HEK293 (cell line): ENCODE measurements at regions not wholly inside any gene's neighbourhood (a gene's known extent, or its start where the extent isn't known, plus 50 kb on each side); places are given as distances from the start of the nearest gene placed in this dataset.

Experiments used
- KLF1 ChIP-seq: fragments of 450-650 bp; formaldehyde crosslinking; IDR thresholded peaks from 2 replicates; pipeline ENCODE4 v1.5.1; 2016; ENCODE audit warnings: missing biosample characterization, missing genetic modification characterization
- MYNN ChIP-seq: fragments of 450-650 bp; formaldehyde crosslinking; IDR thresholded peaks from 2 replicates; pipeline ENCODE4 v1.5.1; 2016; ENCODE audit warnings: missing biosample characterization, missing genetic modification characterization, borderline replicate concordance
- OVOL3 ChIP-seq: fragments of 450-650 bp; formaldehyde crosslinking; IDR thresholded peaks from 2 replicates; pipeline ENCODE4 v1.5.1; 2016; ENCODE audit warnings: missing biosample characterization, missing genetic modification characterization
- SCRT1 ChIP-seq: fragments of 450-650 bp; formaldehyde crosslinking; IDR thresholded peaks from 2 replicates; pipeline ENCODE4 v1.5.1; 2016; ENCODE audit warnings: missing biosample characterization, missing genetic modification characterization, borderline replicate concordance
- SCRT2 ChIP-seq: fragments of 450-650 bp; formaldehyde crosslinking; IDR thresholded peaks from 2 replicates; pipeline ENCODE4 v1.5.1; 2016; ENCODE audit warnings: missing biosample characterization, missing genetic modification characterization
- TRIM28 ChIP-seq: IDR thresholded peaks from 2 replicates; pipeline ENCODE4 v1.6.1; 2011; ENCODE audit warnings: low read length, control low read depth, borderline replicate concordance
- TSHZ1 ChIP-seq: fragments of 450-650 bp; formaldehyde crosslinking; IDR thresholded peaks from 2 replicates; pipeline ENCODE4 v1.5.1; 2016; ENCODE audit warnings: missing biosample characterization, missing genetic modification characterization, borderline replicate concordance
- ZBTB49 ChIP-seq: fragments of 450-650 bp; formaldehyde crosslinking; IDR thresholded peaks from 2 replicates; pipeline ENCODE4 v1.5.1; 2016; ENCODE audit warnings: missing biosample characterization, missing genetic modification characterization, low read depth
- ZFHX2 ChIP-seq: fragments of 450-650 bp; formaldehyde crosslinking; conservative IDR thresholded peaks from 2 replicates; pipeline ENCODE4 v1.5.1; 2016; ENCODE audit warnings: missing biosample characterization, missing genetic modification characterization
- ZFP69B ChIP-seq: fragments of 450-650 bp; formaldehyde crosslinking; IDR thresholded peaks from 2 replicates; pipeline ENCODE4 v1.5.1; 2016; ENCODE audit warnings: missing biosample characterization, missing genetic modification characterization
- ZNF146 ChIP-seq: fragments of 450-650 bp; formaldehyde crosslinking; IDR thresholded peaks from 2 replicates; pipeline ENCODE4 v1.5.1; 2016; ENCODE audit warnings: missing biosample characterization, missing genetic modification characterization
- ZNF16 ChIP-seq: fragments of 450-650 bp; formaldehyde crosslinking; IDR thresholded peaks from 2 replicates; pipeline ENCODE4 v1.5.1; 2016; ENCODE audit warnings: low read depth, missing biosample characterization, missing genetic modification characterization
- ZNF223 ChIP-seq: fragments of 450-650 bp; formaldehyde crosslinking; IDR thresholded peaks from 2 replicates; pipeline ENCODE4 v1.5.1; 2016; ENCODE audit warnings: missing biosample characterization, missing genetic modification characterization
- ZNF239 ChIP-seq: fragments of 450-650 bp; formaldehyde crosslinking; IDR thresholded peaks from 2 replicates; pipeline ENCODE4 v1.5.1; 2016; ENCODE audit warnings: missing biosample characterization, missing genetic modification characterization
- ZNF248 ChIP-seq: fragments of 450-650 bp; formaldehyde crosslinking; IDR thresholded peaks from 2 replicates; pipeline ENCODE4 v1.5.1; 2017; ENCODE audit warnings: missing biosample characterization, missing genetic modification characterization
- ZNF423 ChIP-seq: fragments of 450-650 bp; formaldehyde crosslinking; IDR thresholded peaks from 2 replicates; pipeline ENCODE4 v1.5.1; 2016; ENCODE audit warnings: missing biosample characterization, missing genetic modification characterization
- ZNF426 ChIP-seq: fragments of 450-650 bp; formaldehyde crosslinking; IDR thresholded peaks from 2 replicates; pipeline ENCODE4 v1.5.1; 2017; ENCODE audit warnings: missing biosample characterization, missing genetic modification characterization, mild to moderate bottlenecking, inconsistent platforms, moderate library complexity
- ZNF473 ChIP-seq: fragments of 450-650 bp; formaldehyde crosslinking; IDR thresholded peaks from 2 replicates; pipeline ENCODE4 v1.5.1; 2017; ENCODE audit warnings: missing biosample characterization, missing genetic modification characterization
- ZNF518A ChIP-seq: fragments of 450-650 bp; formaldehyde crosslinking; conservative IDR thresholded peaks from 2 replicates; pipeline ENCODE4 v1.5.1; 2016; ENCODE audit warnings: low read depth, missing biosample characterization, missing genetic modification characterization
- ZNF580 ChIP-seq: fragments of 450-650 bp; formaldehyde crosslinking; IDR thresholded peaks from 2 replicates; pipeline ENCODE4 v1.5.1; 2016; ENCODE audit warnings: missing biosample characterization, missing genetic modification characterization
- ZNF776 ChIP-seq: fragments of 450-650 bp; formaldehyde crosslinking; IDR thresholded peaks from 2 replicates; pipeline ENCODE4 v1.5.0; 2017; ENCODE audit warnings: missing biosample characterization, missing genetic modification characterization, borderline replicate concordance
- ZNF785 ChIP-seq: fragments of 450-650 bp; formaldehyde crosslinking; IDR thresholded peaks from 2 replicates; pipeline ENCODE4 v1.5.1; 2016; ENCODE audit warnings: missing biosample characterization, missing genetic modification characterization
- ZNF843 ChIP-seq: fragments of 450-650 bp; formaldehyde crosslinking; IDR thresholded peaks from 2 replicates; pipeline ENCODE4 v1.5.1; 2016; ENCODE audit warnings: missing biosample characterization, missing genetic modification characterization
- ZSCAN18 ChIP-seq: fragments of 450-650 bp; formaldehyde crosslinking; IDR thresholded peaks from 2 replicates; pipeline ENCODE4 v1.5.1; 2016; ENCODE audit warnings: missing biosample characterization, missing genetic modification characterization
- ZSCAN23 ChIP-seq: fragments of 450-650 bp; formaldehyde crosslinking; IDR thresholded peaks from 2 replicates; pipeline ENCODE4 v1.5.1; 2016; ENCODE audit warnings: missing biosample characterization, missing genetic modification characterization
- ZSCAN4 ChIP-seq: fragments of 450-650 bp; formaldehyde crosslinking; IDR thresholded peaks from 2 replicates; pipeline ENCODE4 v1.5.1; 2017; ENCODE audit warnings: missing biosample characterization, missing genetic modification characterization

- TF ChIP-seq ZNF518A (tag by site-specific recombination) (no peak), ZNF426 (tag by site-specific recombination) (no peak), TSHZ1 (tag by site-specific recombination) (no peak), KLF1 (tag by site-specific recombination) (no peak), OVOL3 (tag by site-specific recombination) (no peak), TRIM28 (peak; percentile 33; the same call in 1 of the 2 replicates), ZSCAN23 (tag by site-specific recombination) (no peak), ZNF16 (tag by site-specific recombination) (no peak), ZNF146 (tag by site-specific recombination) (no peak), ZSCAN4 (tag by site-specific recombination) (0 out of 2 replicates have a peak, but pooled peaks have one; percentile 10), ZNF785 (tag by site-specific recombination) (no peak), SCRT1 (tag by site-specific recombination) (no peak), ZNF423 (no peak), ZNF473 (tag by site-specific recombination) (no peak), ZFP69B (tag by site-specific recombination) (no peak), MYNN (tag by site-specific recombination) (no peak), SCRT2 (tag by site-specific recombination) (no peak), ZBTB49 (tag by site-specific recombination) (no peak), ZNF776 (no peak), ZNF580 (tag by site-specific recombination) (no peak), ZNF843 (no peak; the same call in 1 of the 2 replicates), ZNF239 (tag by site-specific recombination) (no peak), ZFHX2 (tag by site-specific recombination) (no peak), ZNF223 (tag by site-specific recombination) (no peak), ZNF248 (tag by site-specific recombination) (no peak), ZSCAN18 (tag by site-specific recombination) (no peak)
Observed at GRCh38 chr11:95501761-95502266, 270.8 kb upstream of the SESN3 start (continued).
